ENCODE measurements at regions not wholly inside any gene's neighbourhood (a gene's known extent, or its start where the extent isn't known, plus 50 kb on each side); places are given as distances from the start of the nearest gene placed in this dataset.

- DNase-seq, result no peak
Observed at GRCh38 chr2:121125350-121125749, 159.7 kb downstream of the TFCP2L1 start.

- DNase-seq, result no peak
Observed at GRCh38 chr2:121128741-121129659, 156.0 kb downstream of the TFCP2L1 start.

GRCh38 chr2:121129692-121130091 is 155.3 kb downstream of the TFCP2L1 start:
- no peak for DNase-seq

- DNase-seq, result no peak
Observed at GRCh38 chr2:121130301-121130850, 154.6 kb downstream of the TFCP2L1 start.

GRCh38 chr2:121131375-121131774 is 153.6 kb downstream of the TFCP2L1 start:
- DNase-seq, result no peak

GRCh38 chr2:121132054-121132761 is 152.8 kb downstream of the TFCP2L1 start:
- no peak for DNase-seq

- DNase-seq, result no peak
Observed at GRCh38 chr2:121132762-121133107, 152.3 kb downstream of the TFCP2L1 start.

- no peak for DNase-seq
Observed at GRCh38 chr2:121133551-121134319, 151.3 kb downstream of the TFCP2L1 start.

GRCh38 chr2:121134728-121135127 is 150.3 kb downstream of the TFCP2L1 start:
- no peak for DNase-seq

- DNase-seq, result no peak
Observed at GRCh38 chr2:121135168-121135853, 149.7 kb downstream of the TFCP2L1 start.

GRCh38 chr2:121136323-121136722 is 148.7 kb downstream of the TFCP2L1 start:
- DNase-seq, result no peak

- DNase-seq, result no peak
Observed at GRCh38 chr2:121137571-121137970, 147.4 kb downstream of the TFCP2L1 start.

GRCh38 chr2:121140734-121141133 is 144.3 kb downstream of the TFCP2L1 start:
- DNase-seq, result no peak

- DNase-seq, result no peak
Observed at GRCh38 chr2:121142452-121142851, 142.6 kb downstream of the TFCP2L1 start.

GRCh38 chr2:121144111-121144510 is 140.9 kb downstream of the TFCP2L1 start:
- DNase-seq, result no peak

GRCh38 chr2:121146630-121147029 is 138.4 kb downstream of the TFCP2L1 start:
- DNase-seq, result no peak

- DNase-seq, result no peak
Observed at GRCh38 chr2:121147766-121148165, 137.2 kb downstream of the TFCP2L1 start.

- no peak for DNase-seq
Observed at GRCh38 chr2:121148481-121148880, 136.5 kb downstream of the TFCP2L1 start.

- no peak for DNase-seq
Observed at GRCh38 chr2:121149384-121149783, 135.6 kb downstream of the TFCP2L1 start.

GRCh38 chr2:121150126-121150525 is 134.9 kb downstream of the TFCP2L1 start:
- DNase-seq, result no peak

- DNase-seq, result no peak
Observed at GRCh38 chr2:121150713-121151112, 134.3 kb downstream of the TFCP2L1 start.

GRCh38 chr2:121151311-121152109 is 133.5 kb downstream of the TFCP2L1 start:
- DNase-seq, result no peak

Measured in DMS 273 treated with DMSO at 0.1 percent for 48 hours (cell line).